Tibial nerve (tissue), 4 donors: ENCODE measurements at regions not wholly inside any gene's neighbourhood (a gene's known extent, or its start where the extent isn't known, plus 50 kb on each side); places are given as distances from the start of the nearest gene placed in this dataset.

ENCODE experiments used
- DNase-seq, 2 donors: peaks; one replicate each; pipeline ENCODE4 v3.0.0-alpha.2; 2019; ENCODE audit warnings: low spot score in 2 of 2
- H3K27ac ChIP-seq, 4 donors: fragments of 200-600 bp; sonication (generic) in 3 of 4; one replicate each; pipeline ENCODE4 v1.5.1; 2017 to 2019; ENCODE audit warnings: mild to moderate bottlenecking in 1 of 4
- H3K27me3 ChIP-seq, 2 donors: fragments of 200-600 bp; sonication (generic) in 1 of 2; one replicate each; pipeline versions ENCODE4 v1.5.1 to v1.6.0; 2017 to 2019
- H3K36me3 ChIP-seq, 3 donors: fragments of 200-600 bp; sonication (generic); one replicate each; pipeline ENCODE4 v1.5.1; 2018 to 2019
- H3K4me1 ChIP-seq, 4 donors: fragments of 200-600 bp; sonication (generic) in 3 of 4; one replicate each; pipeline ENCODE4 v1.5.1; 2017 to 2019
- H3K4me3 ChIP-seq, 4 donors: fragments of 200-600 bp; sonication (generic) in 3 of 4; one replicate each; pipeline ENCODE4 v1.5.1; 2017 to 2019; ENCODE audit warnings: mild to moderate bottlenecking in 1 of 4, moderate library complexity in 1 of 4
- H3K9me3 ChIP-seq, 4 donors: fragments of 200-600 bp; sonication (generic) in 3 of 4; one replicate each; pipeline ENCODE4 v1.5.1; 2017 to 2019
- EP300 ChIP-seq, 2 donors: sonication (generic); formaldehyde crosslinking; IDR thresholded peaks; one replicate each; pipeline ENCODE4 v1.6.1; 2017; ENCODE audit warnings: antibody characterized with exemption in 2 of 2, mild to moderate bottlenecking in 1 of 2
- POLR2A ChIP-seq, 2 donors: fragments of 450-650 bp; IDR thresholded peaks; one replicate each; pipeline ENCODE4 v1.6.1; 2017; ENCODE audit warnings: antibody characterized with exemption in 2 of 2, mild to moderate bottlenecking in 2 of 2, moderate library complexity in 2 of 2
- WGBS, 2 donors: methylation state at CpG; one replicate each; pipeline ENCODE4 v1.1.5; 2018; 5-methylcytosine and 5-hydroxymethylcytosine counted together
- TF ChIP-seq, protein P1 (sequence below), 5 experiments: fragments of 200-600 bp in 3 of 5; fragments of 450-650 bp in 2 of 5; sonication (generic) in 3 of 5; IDR thresholded peaks; one replicate each; pipeline ENCODE4 v1.5.1; 2016 to 2019; ENCODE audit warnings: antibody characterized with exemption in 5 of 5, mild to moderate bottlenecking in 3 of 5, moderate library complexity in 2 of 5

DNA sequence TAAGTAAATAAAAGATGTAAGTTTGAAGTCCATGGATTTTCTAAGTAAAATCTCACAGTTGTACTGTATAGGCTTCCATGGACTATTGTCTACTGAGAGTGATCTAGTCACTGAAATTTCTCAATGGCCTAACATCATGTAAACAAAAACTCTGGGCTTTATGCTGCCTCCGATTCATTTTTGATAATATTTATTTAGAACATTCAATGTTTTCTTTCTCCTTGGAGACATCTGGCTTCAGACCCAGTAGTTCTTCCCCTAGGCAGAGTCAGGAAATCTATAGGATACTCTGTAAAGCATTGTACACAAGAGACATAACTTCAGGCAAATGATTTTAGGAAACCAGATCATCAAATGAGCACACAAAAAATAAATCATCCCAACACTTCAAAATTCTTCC is 1208.6 kb upstream of the ZEB2 start:
- no peak overlapping the region for H3K27ac ChIP-seq
- no peaks in the 10 kb centered on the region for H3K36me3 ChIP-seq
- H3K9me3 ChIP-seq, result no peaks in the 10 kb centered on the region
- H3K4me1 ChIP-seq, result no peaks in the 10 kb centered on the region
- no peak overlapping the region for H3K4me3 ChIP-seq
- 7 to 28% methylated on average over 1 of the region's 1 CpG for WGBS, 2 donors
- TF ChIP-seq, protein P1, sequence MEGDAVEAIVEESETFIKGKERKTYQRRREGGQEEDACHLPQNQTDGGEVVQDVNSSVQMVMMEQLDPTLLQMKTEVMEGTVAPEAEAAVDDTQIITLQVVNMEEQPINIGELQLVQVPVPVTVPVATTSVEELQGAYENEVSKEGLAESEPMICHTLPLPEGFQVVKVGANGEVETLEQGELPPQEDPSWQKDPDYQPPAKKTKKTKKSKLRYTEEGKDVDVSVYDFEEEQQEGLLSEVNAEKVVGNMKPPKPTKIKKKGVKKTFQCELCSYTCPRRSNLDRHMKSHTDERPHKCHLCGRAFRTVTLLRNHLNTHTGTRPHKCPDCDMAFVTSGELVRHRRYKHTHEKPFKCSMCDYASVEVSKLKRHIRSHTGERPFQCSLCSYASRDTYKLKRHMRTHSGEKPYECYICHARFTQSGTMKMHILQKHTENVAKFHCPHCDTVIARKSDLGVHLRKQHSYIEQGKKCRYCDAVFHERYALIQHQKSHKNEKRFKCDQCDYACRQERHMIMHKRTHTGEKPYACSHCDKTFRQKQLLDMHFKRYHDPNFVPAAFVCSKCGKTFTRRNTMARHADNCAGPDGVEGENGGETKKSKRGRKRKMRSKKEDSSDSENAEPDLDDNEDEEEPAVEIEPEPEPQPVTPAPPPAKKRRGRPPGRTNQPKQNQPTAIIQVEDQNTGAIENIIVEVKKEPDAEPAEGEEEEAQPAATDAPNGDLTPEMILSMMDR (IDR thresholded peaks at IDR 0.05), result no peak
- TF ChIP-seq EP300 (IDR thresholded peaks at IDR 0.05), result no peak
- no peak for TF ChIP-seq POLR2A (IDR thresholded peaks at IDR 0.05)
- no peaks in the 10 kb centered on the region for H3K27me3 ChIP-seq
- no peak for DNase-seq

DNA sequence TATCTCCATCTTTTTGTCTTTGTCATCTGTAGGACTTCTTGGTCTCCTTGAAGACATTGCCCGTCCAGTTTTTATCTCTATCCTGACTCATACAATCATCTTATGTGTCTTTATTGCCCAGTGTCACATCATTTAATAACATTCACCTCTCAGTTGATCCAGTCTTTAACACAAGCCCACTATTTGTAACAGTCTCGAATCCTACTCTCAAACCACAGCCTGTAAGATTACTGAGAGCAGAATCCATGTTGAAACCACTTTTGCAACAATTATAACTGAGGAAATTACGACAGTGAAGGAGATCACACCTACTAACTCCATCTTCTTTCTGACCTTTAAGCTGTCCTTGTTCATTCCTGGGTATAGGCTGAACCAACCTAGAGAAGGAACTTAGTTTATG is 1206.0 kb upstream of the ZEB2 start:
- WGBS, 2 donors, result 95 to 96% methylated on average over 3 of the region's 3 CpGs
- Histone ChIP-seq H3K36me3 (no peaks in the 10 kb centered on the region), H3K4me3 (no peak overlapping the region), H3K27me3 (no peaks in the 10 kb centered on the region), H3K27ac (no peak overlapping the region), H3K4me1 (no peaks in the 10 kb centered on the region), H3K9me3 (no peaks in the 10 kb centered on the region)
- DNase-seq, result no peak
- no peak for TF ChIP-seq POLR2A (IDR thresholded peaks at IDR 0.05)
- no peak for TF ChIP-seq EP300 (IDR thresholded peaks at IDR 0.05)
- TF ChIP-seq, protein P1 (IDR thresholded peaks at IDR 0.05), result no peak

DNA sequence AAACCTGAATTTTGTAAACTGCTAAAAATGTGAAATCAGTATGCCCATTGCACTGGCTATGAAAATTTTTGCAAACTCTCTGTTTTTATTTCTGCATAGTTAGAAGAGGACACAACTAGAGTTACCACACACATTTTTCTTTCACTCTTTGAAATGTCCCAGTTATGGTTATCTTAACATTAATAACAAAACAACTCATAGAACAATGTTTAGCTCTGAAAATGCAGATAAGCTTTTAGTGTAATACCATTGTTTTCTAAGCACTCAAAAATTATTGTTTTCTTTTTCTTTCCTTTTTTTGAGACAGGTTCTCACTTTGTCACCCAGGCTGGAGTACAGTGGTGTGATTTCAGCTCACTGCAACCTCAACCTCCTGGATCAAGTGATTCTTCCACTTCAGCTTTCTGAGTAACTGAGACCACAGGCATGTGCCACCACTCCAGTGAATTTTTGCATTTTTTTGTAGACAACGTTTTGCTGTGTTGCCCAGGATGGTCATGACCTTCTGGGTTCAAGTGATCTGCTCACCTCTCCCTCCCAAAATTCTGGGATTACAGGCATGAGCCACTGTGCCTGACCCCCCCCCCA is 1204.5 kb upstream of the ZEB2 start:
- Histone ChIP-seq H3K27ac (no peak overlapping the region), H3K4me1 (no peaks in the 10 kb centered on the region), H3K9me3 (no peaks in the 10 kb centered on the region), H3K27me3 (no peaks in the 10 kb centered on the region), H3K36me3 (no peaks in the 10 kb centered on the region), H3K4me3 (no peak overlapping the region)
- 21 to 47% methylated on average over 1 of the region's 1 CpG for whole genome bisulfite sequencing, 2 donors
- TF ChIP-seq POLR2A (IDR thresholded peaks at IDR 0.05), result no peak
- TF ChIP-seq, protein P1 (IDR thresholded peaks at IDR 0.05), result no peak
- no peak for TF ChIP-seq EP300 (IDR thresholded peaks at IDR 0.05)
- no peak for DNase-seq

DNA sequence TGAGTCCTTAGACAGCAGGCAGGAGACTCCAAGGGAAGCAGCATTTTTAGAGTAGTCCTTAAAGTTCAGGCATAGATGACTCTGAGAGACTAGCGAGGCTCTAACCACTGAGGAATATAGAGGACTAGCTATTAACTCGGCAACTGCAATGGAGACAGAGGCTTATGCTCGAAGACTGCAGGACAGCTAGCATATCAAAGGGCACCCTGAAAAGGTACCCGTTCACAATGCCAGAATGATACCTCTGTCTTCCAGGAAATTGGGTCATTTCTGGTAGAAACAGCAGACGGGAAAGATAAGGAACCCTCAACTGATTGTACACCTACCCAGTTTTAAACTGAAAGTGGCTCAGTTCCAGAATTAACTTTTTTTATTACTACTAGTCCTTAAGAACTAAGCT is 1204.0 kb upstream of the ZEB2 start:
- no peak for DNase-seq
- 74 to 91% methylated on average over 5 of the region's 5 CpGs for WGBS, 2 donors
- H3K4me1 ChIP-seq, result no peaks in the 10 kb centered on the region
- no peaks in the 10 kb centered on the region for H3K27me3 ChIP-seq
- H3K4me3 ChIP-seq, result no peak overlapping the region
- no peak overlapping the region for H3K27ac ChIP-seq
- TF ChIP-seq EP300 (IDR thresholded peaks at IDR 0.05), result no peak
- TF ChIP-seq POLR2A (IDR thresholded peaks at IDR 0.05), result no peak
- TF ChIP-seq, protein P1 (IDR thresholded peaks at IDR 0.05), result no peak
- H3K9me3 ChIP-seq, result no peaks in the 10 kb centered on the region
- no peaks in the 10 kb centered on the region for H3K36me3 ChIP-seq

DNA sequence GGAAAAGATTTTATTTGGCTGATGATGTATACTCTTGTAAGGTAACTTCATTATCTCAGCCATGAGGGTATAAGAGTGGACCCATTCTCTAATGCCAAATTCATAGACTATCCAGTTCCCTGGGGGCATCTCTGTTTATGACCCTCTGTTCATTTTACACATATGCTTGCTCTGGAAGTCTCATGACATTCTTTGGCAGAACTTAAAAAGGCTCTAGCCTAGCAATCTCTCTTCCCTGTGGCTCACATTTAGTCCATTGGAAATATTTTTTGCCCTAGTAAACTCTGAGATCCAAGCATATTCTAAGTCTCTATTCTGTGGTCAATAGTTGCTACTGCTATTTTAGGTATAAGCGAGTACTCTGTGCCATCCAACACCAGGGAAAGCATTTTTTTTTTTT is 1201.8 kb upstream of the ZEB2 start:
- Histone ChIP-seq H3K27me3 (no peaks in the 10 kb centered on the region), H3K36me3 (no peaks in the 10 kb centered on the region), H3K9me3 (no peaks in the 10 kb centered on the region), H3K4me1 (no peaks in the 10 kb centered on the region), H3K27ac (no peak overlapping the region), H3K4me3 (no peak overlapping the region)
- TF ChIP-seq, protein P1 (IDR thresholded peaks at IDR 0.05), result no peak
- TF ChIP-seq EP300 (IDR thresholded peaks at IDR 0.05), result no peak
- TF ChIP-seq POLR2A (IDR thresholded peaks at IDR 0.05), result no peak
- 83 to 84% methylated on average over 1 of the region's 1 CpG for WGBS, 2 donors
- DNase-seq, result no peak
